Kidney (tissue), 13 donors: ENCODE measurements at regions not wholly inside any gene's neighbourhood (a gene's known extent, or its start where the extent isn't known, plus 50 kb on each side); places are given as distances from the start of the nearest gene placed in this dataset.
"Not testable (repeated sequence)": the region's sequence is repeated elsewhere in the genome, so short reads cannot be mapped to it uniquely, and the experiment has no call there.

Experiments
- DNase-seq, 5 donors: peaks; one replicate each; pipeline ENCODE4 v3.0.0-alpha.2; 2013 to 2020
- FAIRE-seq: peaks from 2 replicates; lab custom pipeline; 2012; peaks lifted over from hg19 to GRCh38; lab: Jason Lieb, UNC
- H3K27ac ChIP-seq, 2 donors: one replicate each; pipeline ENCODE4 v1.7.0; 2013; ENCODE audit warnings: low read depth in 2 of 2, low read length in 2 of 2, inconsistent platforms in 1 of 2
- H3K27me3 ChIP-seq: one replicate; pipeline ENCODE4 v1.7.1; 2013; ENCODE audit warnings: low read length, inconsistent platforms; ENCODE audit not compliant: control insufficient read depth, insufficient read depth
- H3K36me3 ChIP-seq, 3 donors: one replicate each; pipeline versions ENCODE4 v1.7.0 to v1.7.1; 2013; ENCODE audit warnings: low read length in 3 of 3, control low read depth in 1 of 3, inconsistent platforms in 1 of 3; ENCODE audit not compliant: insufficient read depth in 3 of 3, control insufficient read depth in 2 of 3
- H3K4me1 ChIP-seq, 3 donors: one replicate each; pipeline versions ENCODE4 v1.7.0 to v1.7.1; 2013; ENCODE audit warnings: low read length in 3 of 3, inconsistent platforms in 1 of 3, low read depth in 1 of 3; ENCODE audit not compliant: control insufficient read depth in 2 of 3, insufficient read depth in 2 of 3
- H3K4me3 ChIP-seq, 3 donors: one replicate each; pipeline versions ENCODE4 v1.7.0 to v1.8.1; 2013; ENCODE audit warnings: low read length in 3 of 3, control low read depth in 1 of 3, inconsistent platforms in 1 of 3
- H3K9ac ChIP-seq, 3 donors: one replicate each; pipeline versions ENCODE4 v1.7.0 to v1.7.1; 2013; ENCODE audit warnings: low read length in 3 of 3, control low read depth in 1 of 3, inconsistent platforms in 1 of 3
- H3K9me3 ChIP-seq, 3 donors: one replicate each; pipeline versions ENCODE4 v1.7.0 to v1.7.1; 2013; ENCODE audit warnings: low read length in 3 of 3, control low read depth in 1 of 3, inconsistent platforms in 1 of 3; ENCODE audit not compliant: control insufficient read depth in 2 of 3, insufficient read depth in 1 of 3
- intact Hi-C: fragments of 100-400 bp; cut with DNase I; formaldehyde crosslinking; loops from one replicate; pipeline ENCODE4 v1.11.1; 2022
- TF ChIP-seq, protein P1 (sequence below): IDR thresholded peaks from 3 replicates; pipeline ENCODE4 v1.5.1; 2012; ENCODE audit warnings: mild to moderate bottlenecking, moderate library complexity, borderline replicate concordance; ENCODE audit not compliant: insufficient read depth; ENCODE audit errors: extremely low read depth
- donor health status: control.
- donor health status: control.
- donor health status: control.
- donor health status: control.
- donor health status: control.
- donor health status: DM: yes; HTN: yes; CAD: no.
- donor health status: Normal renal cell carcinoma (clear cell type).

GRCh38 chr4:83195269-83195668 is 80.7 kb upstream of the PLAC8 start:
- Histone ChIP-seq H3K36me3 (no peaks in the 10 kb centered on the region), H3K4me3 (no peak overlapping the region), H3K9me3 (no peaks in the 10 kb centered on the region), H3K27me3 (no peaks in the 10 kb centered on the region), H3K9ac (no peak overlapping the region), H3K27ac (no peak overlapping the region), H3K4me1 (no peaks in the 10 kb centered on the region)
- intact Hi-C loops: no loop called here
- TF ChIP-seq, protein P1, sequence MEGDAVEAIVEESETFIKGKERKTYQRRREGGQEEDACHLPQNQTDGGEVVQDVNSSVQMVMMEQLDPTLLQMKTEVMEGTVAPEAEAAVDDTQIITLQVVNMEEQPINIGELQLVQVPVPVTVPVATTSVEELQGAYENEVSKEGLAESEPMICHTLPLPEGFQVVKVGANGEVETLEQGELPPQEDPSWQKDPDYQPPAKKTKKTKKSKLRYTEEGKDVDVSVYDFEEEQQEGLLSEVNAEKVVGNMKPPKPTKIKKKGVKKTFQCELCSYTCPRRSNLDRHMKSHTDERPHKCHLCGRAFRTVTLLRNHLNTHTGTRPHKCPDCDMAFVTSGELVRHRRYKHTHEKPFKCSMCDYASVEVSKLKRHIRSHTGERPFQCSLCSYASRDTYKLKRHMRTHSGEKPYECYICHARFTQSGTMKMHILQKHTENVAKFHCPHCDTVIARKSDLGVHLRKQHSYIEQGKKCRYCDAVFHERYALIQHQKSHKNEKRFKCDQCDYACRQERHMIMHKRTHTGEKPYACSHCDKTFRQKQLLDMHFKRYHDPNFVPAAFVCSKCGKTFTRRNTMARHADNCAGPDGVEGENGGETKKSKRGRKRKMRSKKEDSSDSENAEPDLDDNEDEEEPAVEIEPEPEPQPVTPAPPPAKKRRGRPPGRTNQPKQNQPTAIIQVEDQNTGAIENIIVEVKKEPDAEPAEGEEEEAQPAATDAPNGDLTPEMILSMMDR: no peak
- DNase-seq (no peak), FAIRE-seq (no peak)

- H3K36me3 ChIP-seq, H3K4me3 ChIP-seq, FAIRE-seq, H3K4me1 ChIP-seq, H3K9me3 ChIP-seq, H3K9ac ChIP-seq, intact Hi-C loops, DNase-seq, H3K27ac ChIP-seq, H3K27me3 ChIP-seq: not testable (repeated sequence)
Observed at GRCh38 chr4:83194588-83194987, 80.1 kb upstream of the PLAC8 start.

DNA sequence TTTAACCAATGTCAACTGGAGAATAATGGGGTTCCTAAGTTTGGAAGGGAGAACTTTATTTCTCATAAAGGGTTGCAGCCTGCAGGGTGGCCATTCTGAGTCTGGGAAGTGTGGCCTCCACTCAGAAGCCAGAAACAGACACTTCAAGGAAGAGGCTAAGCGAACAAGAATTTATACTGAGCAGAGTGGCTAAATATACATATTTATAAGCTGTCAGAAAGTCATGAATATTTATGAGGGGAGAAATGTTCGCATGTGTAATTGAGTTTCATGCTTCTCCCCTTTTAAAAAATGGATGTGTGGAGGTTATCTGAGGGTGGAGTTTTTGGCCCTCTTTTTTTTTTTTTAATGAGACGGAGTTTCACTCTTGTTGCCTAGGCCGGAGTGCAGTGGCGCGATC is 78.1 kb upstream of the PLAC8 start:
- intact Hi-C loops: no loop called here
- H3K4me3 ChIP-seq: no peak overlapping the region
- DNase-seq (no peak), FAIRE-seq (no peak)
- H3K4me1 ChIP-seq: no peaks in the 10 kb centered on the region
- H3K27ac ChIP-seq: no peak overlapping the region
- H3K36me3 ChIP-seq: no peaks in the 10 kb centered on the region
- H3K9ac ChIP-seq: no peak overlapping the region
- TF ChIP-seq, protein P1: no peak
- no peaks in the 10 kb centered on the region for H3K9me3 ChIP-seq
- no peaks in the 10 kb centered on the region for H3K27me3 ChIP-seq

DNA sequence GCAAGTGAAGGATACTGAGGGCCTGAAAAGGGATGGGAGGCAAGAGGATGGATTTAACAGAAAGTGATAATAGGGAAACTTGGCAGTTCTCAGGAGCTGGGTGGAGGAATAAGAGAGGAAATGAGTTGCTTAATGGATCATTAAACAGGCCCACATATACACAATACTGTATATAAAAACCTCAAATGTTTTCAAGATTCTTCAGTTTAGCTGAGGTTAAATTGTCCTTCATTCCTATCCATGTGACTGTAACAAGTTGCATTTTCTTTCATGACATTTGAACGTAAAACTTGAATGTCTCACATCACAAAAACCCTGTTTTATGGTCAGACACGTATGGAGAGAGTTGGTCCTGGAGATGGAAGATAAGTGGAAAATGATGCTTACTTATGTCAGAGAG is 76.5 kb upstream of the PLAC8 start:
- Histone ChIP-seq H3K9me3 (no peaks in the 10 kb centered on the region), H3K4me1 (no peaks in the 10 kb centered on the region), H3K36me3 (no peaks in the 10 kb centered on the region), H3K27ac (no peak overlapping the region), H3K27me3 (no peaks in the 10 kb centered on the region), H3K4me3 (no peak overlapping the region), H3K9ac (no peak overlapping the region)
- DNase-seq (no peak), FAIRE-seq (no peak)
- TF ChIP-seq, protein P1: no peak
- intact Hi-C loops: no loop called here
